Retinal pigment epithelial cell (primary cell): ENCODE measurements at regions not wholly inside any gene's neighbourhood (a gene's known extent, or its start where the extent isn't known, plus 50 kb on each side); places are given as distances from the start of the nearest gene placed in this dataset.

Experiments
- DNase-seq: peaks from one replicate; pipeline ENCODE4 v3.0.0-alpha.2; 2010; ENCODE audit warnings: low read depth
- H3K4me3 ChIP-seq: 2 replicates; pipeline ENCODE4 v1.5.1; 2011; ENCODE audit warnings: mild to moderate bottlenecking, low read length, control low read depth, moderate library complexity
- TF ChIP-seq, protein P1 (sequence below): conservative IDR thresholded peaks from 2 replicates; pipeline ENCODE4 v1.5.1; 2011; ENCODE audit warnings: low read depth, low read length, control low read depth, inconsistent platforms

DNA sequence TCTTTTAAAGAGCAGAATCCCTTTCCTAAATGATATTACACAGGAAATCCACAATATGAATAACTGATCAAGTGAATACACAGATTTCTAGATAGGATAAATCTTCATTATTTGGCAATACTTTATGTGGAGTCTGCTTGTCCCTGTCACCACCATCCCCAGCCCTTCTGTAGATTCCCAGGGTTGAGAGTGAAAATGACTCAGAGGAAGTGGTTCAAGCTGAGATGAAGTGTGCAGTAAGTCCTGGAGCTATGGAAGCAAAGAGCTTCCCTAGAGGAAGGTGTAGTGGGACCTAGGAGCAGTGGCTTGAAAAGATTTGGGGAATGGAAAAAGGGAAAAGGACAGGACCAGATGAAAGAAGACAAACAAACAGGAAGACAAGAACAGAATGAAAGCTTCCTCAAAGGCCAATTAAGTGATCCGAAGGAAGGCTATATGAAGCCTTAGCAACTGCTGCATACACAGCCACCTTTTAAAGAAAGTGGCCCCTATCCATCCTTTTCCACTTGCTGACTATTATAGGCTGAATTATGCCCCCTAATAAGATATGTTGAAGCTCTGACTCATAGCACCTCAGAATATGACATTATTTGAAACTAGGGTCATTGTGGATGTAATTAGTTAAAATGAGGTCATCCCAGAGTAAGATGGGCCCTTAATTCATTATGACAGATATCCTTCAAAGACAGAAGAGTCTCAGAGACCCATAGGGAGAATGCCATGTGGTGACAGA is 96.5 kb upstream of the CAMK1G start:
- no peak for DNase-seq
- TF ChIP-seq, protein P1, sequence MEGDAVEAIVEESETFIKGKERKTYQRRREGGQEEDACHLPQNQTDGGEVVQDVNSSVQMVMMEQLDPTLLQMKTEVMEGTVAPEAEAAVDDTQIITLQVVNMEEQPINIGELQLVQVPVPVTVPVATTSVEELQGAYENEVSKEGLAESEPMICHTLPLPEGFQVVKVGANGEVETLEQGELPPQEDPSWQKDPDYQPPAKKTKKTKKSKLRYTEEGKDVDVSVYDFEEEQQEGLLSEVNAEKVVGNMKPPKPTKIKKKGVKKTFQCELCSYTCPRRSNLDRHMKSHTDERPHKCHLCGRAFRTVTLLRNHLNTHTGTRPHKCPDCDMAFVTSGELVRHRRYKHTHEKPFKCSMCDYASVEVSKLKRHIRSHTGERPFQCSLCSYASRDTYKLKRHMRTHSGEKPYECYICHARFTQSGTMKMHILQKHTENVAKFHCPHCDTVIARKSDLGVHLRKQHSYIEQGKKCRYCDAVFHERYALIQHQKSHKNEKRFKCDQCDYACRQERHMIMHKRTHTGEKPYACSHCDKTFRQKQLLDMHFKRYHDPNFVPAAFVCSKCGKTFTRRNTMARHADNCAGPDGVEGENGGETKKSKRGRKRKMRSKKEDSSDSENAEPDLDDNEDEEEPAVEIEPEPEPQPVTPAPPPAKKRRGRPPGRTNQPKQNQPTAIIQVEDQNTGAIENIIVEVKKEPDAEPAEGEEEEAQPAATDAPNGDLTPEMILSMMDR = no peak
- no peak overlapping the region for H3K4me3 ChIP-seq

DNA sequence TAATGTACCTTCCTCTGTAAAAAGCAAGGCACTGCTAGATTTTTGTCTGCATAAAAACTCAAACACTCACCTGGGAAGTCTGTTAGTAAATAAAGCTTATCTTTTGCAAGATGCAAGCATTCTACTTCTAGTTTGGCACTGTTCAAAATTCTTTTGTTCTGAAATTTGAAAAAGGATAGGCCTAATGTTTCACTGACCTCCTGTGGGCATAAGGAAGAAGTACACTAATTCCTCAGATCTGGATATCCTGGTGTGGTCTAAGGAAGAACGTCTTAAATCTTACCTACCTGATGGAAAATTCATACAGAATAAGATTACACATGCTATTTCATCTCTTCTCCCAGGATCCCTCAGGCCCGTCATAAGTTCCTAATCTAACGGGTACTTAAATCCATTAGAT is 93.5 kb upstream of the CAMK1G start:
- H3K4me3 ChIP-seq = no peak overlapping the region
- TF ChIP-seq, protein P1 = peak; percentile 60
- DNase-seq = no peak

DNA sequence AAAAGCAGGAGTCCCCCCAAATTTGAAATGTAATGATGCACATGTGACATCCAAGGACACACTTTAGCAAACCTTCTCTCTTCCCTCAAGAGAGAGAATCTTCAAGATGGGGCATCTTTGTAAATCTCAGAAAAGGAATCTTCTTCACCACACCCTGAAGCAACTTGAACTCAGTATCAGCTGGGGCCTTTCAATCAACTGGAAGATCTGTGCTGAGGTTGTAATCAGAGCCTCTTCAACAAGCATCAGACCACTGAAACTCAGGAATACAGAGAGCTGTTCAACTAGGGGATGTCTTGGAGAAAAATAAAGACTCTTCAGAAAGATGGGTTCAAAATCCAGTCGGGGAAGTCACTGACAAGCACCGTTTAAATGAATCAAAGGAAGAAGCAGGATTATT is 92.5 kb upstream of the CAMK1G start:
- H3K4me3 ChIP-seq = no peak overlapping the region
- TF ChIP-seq, protein P1 = no peak
- DNase-seq = no peak

DNA sequence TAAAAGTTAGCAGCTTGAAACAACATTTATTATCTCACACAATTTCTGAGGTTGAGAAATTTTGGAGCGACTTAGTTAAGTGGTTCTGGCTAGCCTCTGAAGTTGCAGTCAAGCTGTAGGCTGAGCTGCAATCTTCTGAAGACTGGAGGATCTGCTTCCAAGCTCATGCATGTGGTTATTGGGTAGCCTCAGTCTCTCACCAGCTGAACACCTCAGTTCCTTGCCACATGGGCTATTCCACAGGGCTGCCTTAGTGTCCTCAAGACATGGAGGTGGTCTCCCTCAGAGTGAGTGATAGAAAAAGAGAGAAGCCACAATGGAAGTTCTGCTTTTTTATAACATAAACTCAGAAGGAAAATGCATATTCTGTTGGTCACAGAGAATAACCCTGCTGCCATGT is 92.0 kb upstream of the CAMK1G start:
- H3K4me3 ChIP-seq = no peak overlapping the region
- DNase-seq = no peak
- TF ChIP-seq, protein P1 = no peak

DNA sequence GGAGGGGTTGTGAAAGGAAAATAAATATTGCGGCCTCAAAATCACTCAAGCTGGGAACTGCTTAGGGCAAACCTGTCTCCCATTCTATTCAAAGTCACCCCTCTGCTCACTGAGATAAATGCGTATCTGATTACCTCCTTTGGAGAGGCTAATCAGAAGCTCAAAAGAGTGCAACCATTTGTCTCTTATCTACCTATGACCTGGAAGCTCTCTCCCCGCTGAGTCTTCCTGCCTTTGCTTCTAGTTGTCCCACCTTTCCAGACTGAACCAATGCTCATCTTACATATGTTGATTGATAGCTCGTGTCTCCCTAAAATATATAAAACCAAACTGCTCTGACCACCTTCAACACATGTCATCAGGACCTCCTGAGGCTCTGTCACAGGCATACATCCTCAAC is 91.6 kb upstream of the CAMK1G start:
- TF ChIP-seq, protein P1 = no peak
- no peak for DNase-seq
- H3K4me3 ChIP-seq = no peak overlapping the region

DNA sequence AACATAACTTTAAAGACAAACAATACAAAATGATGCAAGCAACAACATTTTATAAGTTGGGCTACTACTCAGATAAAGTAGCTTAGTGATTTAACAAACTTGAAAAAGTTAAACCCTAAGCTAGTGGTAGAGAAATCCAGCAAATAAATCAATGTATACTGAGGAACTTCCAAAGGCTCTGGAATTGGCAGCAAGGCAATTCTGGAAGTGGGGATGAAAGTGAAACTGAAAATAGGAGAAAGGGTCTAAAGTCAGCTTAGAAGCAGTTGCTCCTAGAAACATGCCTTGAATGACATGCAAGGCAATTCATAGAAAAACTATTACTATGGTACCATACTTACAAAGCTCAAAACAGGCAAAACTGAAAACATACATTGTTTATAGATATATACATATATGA is 90.0 kb upstream of the CAMK1G start:
- TF ChIP-seq, protein P1 = no peak
- DNase-seq = no peak
- H3K4me3 ChIP-seq = no peak overlapping the region

DNA sequence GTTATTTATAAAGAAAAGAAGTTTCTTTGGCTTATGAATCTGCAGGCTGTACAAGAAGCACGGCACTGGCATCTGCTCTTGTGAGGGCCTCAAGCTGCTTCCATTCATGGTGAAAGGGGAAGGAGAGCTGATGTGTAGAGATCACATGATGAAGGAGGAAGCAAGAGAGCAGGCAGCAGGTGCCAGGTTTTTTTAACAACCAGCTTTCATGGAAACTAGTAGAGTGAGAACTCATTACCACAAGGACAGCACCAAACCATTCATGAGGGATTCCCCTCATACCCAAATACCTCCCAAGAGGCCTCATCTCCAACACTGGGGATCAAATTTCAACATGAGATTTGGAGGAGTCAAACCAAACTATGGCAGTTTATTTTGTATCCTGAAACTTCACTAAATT is 85.8 kb upstream of the CAMK1G start:
- TF ChIP-seq, protein P1 = no peak
- no peak overlapping the region for H3K4me3 ChIP-seq

More for the DNA sequence above, 85.8 kb upstream of the CAMK1G start:
- DNase-seq = no peak
